ENCODE measurements at regions not wholly inside any gene's neighbourhood (a gene's known extent, or its start where the extent isn't known, plus 50 kb on each side); places are given as distances from the start of the nearest gene placed in this dataset.

DNA sequence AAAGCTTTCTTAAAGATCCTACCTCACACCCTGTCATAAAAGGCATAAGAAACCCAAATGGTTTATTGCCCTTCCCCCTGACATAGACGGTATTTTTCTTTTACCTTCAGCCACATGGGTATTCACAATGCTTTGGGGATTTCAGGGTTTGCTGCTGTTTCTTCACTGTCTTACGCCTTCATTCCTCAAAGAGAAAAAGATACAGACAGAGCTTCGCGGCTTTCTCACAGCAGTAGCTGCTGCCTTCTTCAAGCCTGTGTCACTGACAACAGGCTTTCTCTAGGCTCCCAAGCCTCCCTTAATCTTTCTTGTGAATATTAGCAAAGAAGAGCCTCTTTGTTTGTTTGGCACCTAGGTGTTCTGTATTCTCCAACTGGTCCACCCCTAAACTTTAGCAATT, 197.4 kb upstream of the ARID2 start:
- no peak overlapping the region for H2AK5ac ChIP-seq (ENCODE audit: low read length)
- H3K27me3 ChIP-seq (ENCODE audit: insufficient read depth, low read length), result no peaks in the 10 kb centered on the region
- H3K14ac ChIP-seq (ENCODE audit: low read length), result no peak overlapping the region
- H3K27ac ChIP-seq (ENCODE audit: low read depth, low read length), result no peak overlapping the region
- H3K4me1 ChIP-seq (ENCODE audit: control insufficient read depth in 1 of 2, insufficient read depth in 2 of 2, low read length in 2 of 2), result no peaks in the 10 kb centered on the region
- H2BK12ac ChIP-seq (ENCODE audit: low read length), result no peak overlapping the region
- no peaks in the 10 kb centered on the region for H3K36me3 ChIP-seq (ENCODE audit: control insufficient read depth in 1 of 2, insufficient read depth in 2 of 2, low read length in 2 of 2)
- H4K8ac ChIP-seq (ENCODE audit: low read depth, low read length), result no peak overlapping the region
- no peak overlapping the region for H3K4ac ChIP-seq (ENCODE audit: low read depth, low read length)
- WGBS (ENCODE audit: extremely low coverage, insufficient coverage, insufficient read length), result no CpG with 5 or more reads among the region's 4 CpGs
- H3K9me3 ChIP-seq (ENCODE audit: insufficient read depth, low read depth, low read length), result no peaks in the 10 kb centered on the region
- H2BK5ac ChIP-seq (ENCODE audit: low read depth, low read length, poor library complexity), result no peak overlapping the region
- H3K23ac ChIP-seq (ENCODE audit: low read length), result no peak overlapping the region
- no peak overlapping the region for H3K18ac ChIP-seq (ENCODE audit: low read length)
- H4K91ac ChIP-seq (ENCODE audit: low read depth, low read length), result no peak overlapping the region
- H3K9ac ChIP-seq (ENCODE audit: low read length), result no peak overlapping the region
- no peak overlapping the region for H2BK120ac ChIP-seq (ENCODE audit: insufficient read depth, low read length, poor library complexity)
- no peak overlapping the region for H3K4me3 ChIP-seq (ENCODE audit: low read depth, low read length)
- no peak for DNase-seq
- H2AFZ ChIP-seq (ENCODE audit: insufficient read depth, low read length, poor library complexity), result no peak overlapping the region
- H3K4me2 ChIP-seq (ENCODE audit: low read length), result no peak overlapping the region
- H3K79me2 ChIP-seq (ENCODE audit: control insufficient read depth, insufficient read depth, low read length, poor library complexity), result no peaks in the 10 kb centered on the region
- no peak overlapping the region for H4K12ac ChIP-seq (ENCODE audit: low read depth, low read length)
- H3K79me1 ChIP-seq (ENCODE audit: low read length), result no peaks in the 10 kb centered on the region

DNA sequence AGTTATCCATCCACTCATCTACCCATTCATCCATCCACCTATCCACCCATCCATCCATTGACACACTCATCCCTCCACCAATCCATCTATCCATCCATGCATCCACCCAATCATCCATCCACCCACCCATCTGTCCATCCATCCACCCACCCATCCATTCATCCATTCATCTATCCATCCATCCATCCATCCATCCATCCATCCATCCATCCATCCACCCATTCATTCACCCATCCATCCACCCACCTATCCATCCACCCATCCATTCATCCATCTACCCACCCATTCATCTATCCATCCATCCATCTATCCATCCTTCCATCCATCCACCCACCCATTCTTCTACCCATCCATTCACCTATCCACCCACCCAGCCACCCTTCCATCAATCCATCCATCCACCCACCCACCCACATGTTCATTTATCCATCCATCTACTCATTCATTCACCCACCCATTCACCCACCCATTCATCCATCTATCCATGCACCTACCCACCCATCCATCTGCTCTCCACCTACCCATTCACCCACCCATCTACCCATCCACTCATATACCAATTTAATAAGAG, 193.8 kb upstream of the ARID2 start:
- Histone ChIP-seq H3K79me2 (ENCODE audit: control insufficient read depth, insufficient read depth, low read length, poor library complexity) (no peaks in the 10 kb centered on the region), H4K91ac (ENCODE audit: low read depth, low read length) (no peak overlapping the region), H3K9ac (ENCODE audit: low read length) (no peak overlapping the region), H3K4ac (ENCODE audit: low read depth, low read length) (no peak overlapping the region), H3K27ac (ENCODE audit: low read depth, low read length) (no peak overlapping the region), H3K79me1 (ENCODE audit: low read length) (no peaks in the 10 kb centered on the region), H3K18ac (ENCODE audit: low read length) (no peak overlapping the region), H2BK5ac (ENCODE audit: low read depth, low read length, poor library complexity) (no peak overlapping the region), H3K36me3 (ENCODE audit: control insufficient read depth in 1 of 2, insufficient read depth in 2 of 2, low read length in 2 of 2) (no peaks in the 10 kb centered on the region), H3K23ac (ENCODE audit: low read length) (no peak overlapping the region), H2BK12ac (ENCODE audit: low read length) (no peak overlapping the region), H3K14ac (ENCODE audit: low read length) (no peak overlapping the region), H4K12ac (ENCODE audit: low read depth, low read length) (no peak overlapping the region), H2BK120ac (ENCODE audit: insufficient read depth, low read length, poor library complexity) (no peak overlapping the region), H3K4me2 (ENCODE audit: low read length) (no peak overlapping the region), H2AFZ (ENCODE audit: insufficient read depth, low read length, poor library complexity) (no peak overlapping the region), H3K4me3 (ENCODE audit: low read depth, low read length) (no peak overlapping the region), H2AK5ac (ENCODE audit: low read length) (no peak overlapping the region), H3K9me3 (ENCODE audit: insufficient read depth, low read depth, low read length) (no peaks in the 10 kb centered on the region), H3K4me1 (ENCODE audit: control insufficient read depth in 1 of 2, insufficient read depth in 2 of 2, low read length in 2 of 2) (no peaks in the 10 kb centered on the region), H3K27me3 (ENCODE audit: insufficient read depth, low read length) (no peaks in the 10 kb centered on the region), H4K8ac (ENCODE audit: low read depth, low read length) (no peak overlapping the region)
- DNase-seq, result no peak

DNA sequence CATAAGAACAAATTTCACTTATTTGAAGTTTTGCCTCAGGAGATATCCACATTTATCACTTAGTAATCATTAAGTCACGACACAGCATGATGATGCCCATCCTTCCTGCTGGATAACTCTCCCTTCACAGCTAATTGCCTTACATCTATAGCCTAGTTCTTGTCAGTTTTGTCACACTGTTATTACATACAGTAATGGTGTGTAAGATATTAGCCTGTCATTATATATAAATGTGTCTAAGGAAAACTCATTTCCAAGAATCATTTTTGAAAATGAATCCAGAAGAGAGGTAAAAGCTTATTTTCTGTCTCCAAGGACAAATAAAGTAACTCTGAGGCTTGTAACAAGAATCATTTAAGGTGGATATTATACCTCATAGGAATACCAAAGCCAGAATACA, 193.2 kb upstream of the ARID2 start:
- no peak overlapping the region for H3K4me3 ChIP-seq (ENCODE audit: low read depth, low read length)
- no peaks in the 10 kb centered on the region for H3K79me1 ChIP-seq (ENCODE audit: low read length)
- no peaks in the 10 kb centered on the region for H3K36me3 ChIP-seq (ENCODE audit: control insufficient read depth in 1 of 2, insufficient read depth in 2 of 2, low read length in 2 of 2)
- H2BK120ac ChIP-seq (ENCODE audit: insufficient read depth, low read length, poor library complexity), result no peak overlapping the region
- H3K27me3 ChIP-seq (ENCODE audit: insufficient read depth, low read length), result no peaks in the 10 kb centered on the region
- H3K14ac ChIP-seq (ENCODE audit: low read length), result no peak overlapping the region
- H3K9me3 ChIP-seq (ENCODE audit: insufficient read depth, low read depth, low read length), result no peaks in the 10 kb centered on the region
- H2BK5ac ChIP-seq (ENCODE audit: low read depth, low read length, poor library complexity), result no peak overlapping the region
- H2BK12ac ChIP-seq (ENCODE audit: low read length), result no peak overlapping the region
- no peak overlapping the region for H2AK5ac ChIP-seq (ENCODE audit: low read length)
- no peak overlapping the region for H3K4me2 ChIP-seq (ENCODE audit: low read length)
- no CpG with 5 or more reads among the region's 1 CpG for WGBS (ENCODE audit: extremely low coverage, insufficient coverage, insufficient read length)
- no peak overlapping the region for H3K23ac ChIP-seq (ENCODE audit: low read length)
- no peak overlapping the region for H4K8ac ChIP-seq (ENCODE audit: low read depth, low read length)
- H3K18ac ChIP-seq (ENCODE audit: low read length), result no peak overlapping the region
- no peak overlapping the region for H2AFZ ChIP-seq (ENCODE audit: insufficient read depth, low read length, poor library complexity)
- H3K9ac ChIP-seq (ENCODE audit: low read length), result no peak overlapping the region
- H3K27ac ChIP-seq (ENCODE audit: low read depth, low read length), result no peak overlapping the region
- H3K79me2 ChIP-seq (ENCODE audit: control insufficient read depth, insufficient read depth, low read length, poor library complexity), result no peaks in the 10 kb centered on the region
- no peak overlapping the region for H4K12ac ChIP-seq (ENCODE audit: low read depth, low read length)
- H4K91ac ChIP-seq (ENCODE audit: low read depth, low read length), result no peak overlapping the region
- DNase-seq, result no peak
- H3K4ac ChIP-seq (ENCODE audit: low read depth, low read length), result no peak overlapping the region
- H3K4me1 ChIP-seq (ENCODE audit: control insufficient read depth in 1 of 2, insufficient read depth in 2 of 2, low read length in 2 of 2), result no peaks in the 10 kb centered on the region

DNA sequence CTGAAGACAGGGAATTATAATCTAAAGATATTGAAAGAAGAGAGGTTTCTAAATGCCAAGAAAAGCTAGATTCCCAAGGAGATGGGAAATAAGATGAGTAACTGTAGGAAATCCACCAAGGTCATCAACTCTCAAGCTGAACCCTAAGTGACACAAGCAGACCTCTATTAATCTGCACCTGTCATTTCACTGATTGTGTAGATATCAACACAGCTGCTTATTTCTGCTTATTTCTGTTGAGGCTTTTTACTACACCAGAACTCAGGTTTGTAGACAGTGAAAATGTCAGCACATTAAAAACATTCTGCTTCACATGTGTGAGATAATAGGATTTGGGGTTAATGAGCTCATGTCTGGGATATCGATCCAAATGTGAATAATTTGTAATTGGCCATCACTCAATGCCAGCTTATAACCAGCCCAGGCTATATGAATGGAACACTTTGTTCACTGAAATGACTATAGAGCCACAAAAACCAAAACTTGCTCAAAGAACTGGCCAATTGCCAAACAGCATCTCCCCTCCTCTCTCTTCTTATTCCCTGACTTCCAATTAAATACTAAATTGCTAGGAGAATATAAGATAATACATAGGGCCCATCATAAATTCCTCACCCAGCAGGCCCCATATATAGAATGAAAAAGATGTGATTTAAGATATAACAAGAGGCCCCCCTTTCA, 188.7 kb upstream of the ARID2 start:
- H3K9me3 ChIP-seq (ENCODE audit: insufficient read depth, low read depth, low read length), result no peaks in the 10 kb centered on the region
- no peaks in the 10 kb centered on the region for H3K79me1 ChIP-seq (ENCODE audit: low read length)
- no peak overlapping the region for H2AFZ ChIP-seq (ENCODE audit: insufficient read depth, low read length, poor library complexity)
- H4K8ac ChIP-seq (ENCODE audit: low read depth, low read length), result no peak overlapping the region
- H2AK5ac ChIP-seq (ENCODE audit: low read length), result no peak overlapping the region
- no peaks in the 10 kb centered on the region for H3K4me1 ChIP-seq (ENCODE audit: control insufficient read depth in 1 of 2, insufficient read depth in 2 of 2, low read length in 2 of 2)
- H3K36me3 ChIP-seq (ENCODE audit: control insufficient read depth in 1 of 2, insufficient read depth in 2 of 2, low read length in 2 of 2), result no peaks in the 10 kb centered on the region
- H3K23ac ChIP-seq (ENCODE audit: low read length), result no peak overlapping the region
- WGBS (ENCODE audit: extremely low coverage, insufficient coverage, insufficient read length), result no CpG with 5 or more reads among the region's 1 CpG
- no peak overlapping the region for H3K27ac ChIP-seq (ENCODE audit: low read depth, low read length)
- H3K27me3 ChIP-seq (ENCODE audit: insufficient read depth, low read length), result no peaks in the 10 kb centered on the region
- no peak overlapping the region for H3K4me3 ChIP-seq (ENCODE audit: low read depth, low read length)
- no peak overlapping the region for H2BK5ac ChIP-seq (ENCODE audit: low read depth, low read length, poor library complexity)
- no peaks in the 10 kb centered on the region for H3K79me2 ChIP-seq (ENCODE audit: control insufficient read depth, insufficient read depth, low read length, poor library complexity)
- H4K91ac ChIP-seq (ENCODE audit: low read depth, low read length), result no peak overlapping the region
- H3K4me2 ChIP-seq (ENCODE audit: low read length), result no peak overlapping the region
- DNase-seq, result no peak
- no peak overlapping the region for H3K9ac ChIP-seq (ENCODE audit: low read length)
- H2BK120ac ChIP-seq (ENCODE audit: insufficient read depth, low read length, poor library complexity), result no peak overlapping the region
- no peak overlapping the region for H3K14ac ChIP-seq (ENCODE audit: low read length)
- no peak overlapping the region for H3K18ac ChIP-seq (ENCODE audit: low read length)
- no peak overlapping the region for H2BK12ac ChIP-seq (ENCODE audit: low read length)
- H4K12ac ChIP-seq (ENCODE audit: low read depth, low read length), result no peak overlapping the region
- no peak overlapping the region for H3K4ac ChIP-seq (ENCODE audit: low read depth, low read length)
